Neural cell (in vitro differentiated cells): ENCODE measurements at regions not wholly inside any gene's neighbourhood (a gene's known extent, or its start where the extent isn't known, plus 50 kb on each side); places are given as distances from the start of the nearest gene placed in this dataset.

ENCODE experiments used
- POLR2AphosphoS5 ChIP-seq: IDR thresholded peaks from 2 replicates; pipeline ENCODE4 v1.6.1; 2012
- TF ChIP-seq, protein P1 (sequence below): fragments of 450-650 bp; IDR thresholded peaks from 2 replicates; pipeline ENCODE4 v1.5.1; 2014; ENCODE audit warnings: antibody characterized with exemption, mild to moderate bottlenecking, moderate library complexity; ENCODE audit not compliant: poor library complexity, severe bottlenecking

DNA sequence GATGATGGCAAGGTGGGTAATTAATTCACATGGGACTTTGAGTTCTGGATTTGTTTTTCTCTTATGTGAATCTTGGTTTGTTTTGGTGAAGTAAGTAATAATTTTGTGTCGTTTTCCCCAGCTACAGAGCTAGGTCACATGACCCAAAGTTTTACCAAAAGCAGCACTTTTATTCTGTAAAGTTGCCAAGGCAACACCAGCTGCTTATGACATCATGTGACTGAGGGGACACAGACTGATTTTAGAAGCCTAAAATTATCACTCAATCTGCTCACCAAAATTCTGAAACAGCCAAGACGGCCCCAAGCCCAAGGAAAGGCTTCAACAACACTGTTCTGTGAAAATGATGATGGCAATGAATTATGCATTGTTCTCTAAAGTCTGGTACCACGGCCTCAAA, 63.9 kb downstream of the MEX3B start:
- TF ChIP-seq POLR2AphosphoS5, result no peak
- TF ChIP-seq, protein P1, sequence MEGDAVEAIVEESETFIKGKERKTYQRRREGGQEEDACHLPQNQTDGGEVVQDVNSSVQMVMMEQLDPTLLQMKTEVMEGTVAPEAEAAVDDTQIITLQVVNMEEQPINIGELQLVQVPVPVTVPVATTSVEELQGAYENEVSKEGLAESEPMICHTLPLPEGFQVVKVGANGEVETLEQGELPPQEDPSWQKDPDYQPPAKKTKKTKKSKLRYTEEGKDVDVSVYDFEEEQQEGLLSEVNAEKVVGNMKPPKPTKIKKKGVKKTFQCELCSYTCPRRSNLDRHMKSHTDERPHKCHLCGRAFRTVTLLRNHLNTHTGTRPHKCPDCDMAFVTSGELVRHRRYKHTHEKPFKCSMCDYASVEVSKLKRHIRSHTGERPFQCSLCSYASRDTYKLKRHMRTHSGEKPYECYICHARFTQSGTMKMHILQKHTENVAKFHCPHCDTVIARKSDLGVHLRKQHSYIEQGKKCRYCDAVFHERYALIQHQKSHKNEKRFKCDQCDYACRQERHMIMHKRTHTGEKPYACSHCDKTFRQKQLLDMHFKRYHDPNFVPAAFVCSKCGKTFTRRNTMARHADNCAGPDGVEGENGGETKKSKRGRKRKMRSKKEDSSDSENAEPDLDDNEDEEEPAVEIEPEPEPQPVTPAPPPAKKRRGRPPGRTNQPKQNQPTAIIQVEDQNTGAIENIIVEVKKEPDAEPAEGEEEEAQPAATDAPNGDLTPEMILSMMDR, result no peak
